Smooth muscle cell (in vitro differentiated cells): ENCODE measurements at regions not wholly inside any gene's neighbourhood (a gene's known extent, or its start where the extent isn't known, plus 50 kb on each side); places are given as distances from the start of the nearest gene placed in this dataset. TPM values are rescaled to one million over a fixed set of nuclear protein-coding genes. Genes with fewer than 3 reads are reported as not detected.

Experiments used
- DNase-seq: peaks from one replicate; lab custom pipeline; 2025; ENCODE audit not compliant: unreplicated experiment; lab: John Stamatoyannopoulos, UW
- H2AFZ ChIP-seq: fragments of 200-600 bp; sonication (generic); 2 replicates; pipeline ENCODE4 v1.6.0; 2016; ENCODE audit warnings: antibody characterized with exemption, low read depth, mild to moderate bottlenecking
- H3F3A ChIP-seq: fragments of 200-600 bp; sonication (generic); 2 replicates; pipeline ENCODE4 v1.6.0; 2017; ENCODE audit warnings: antibody characterized with exemption, low read depth
- H3K27ac ChIP-seq: fragments of 200-600 bp; sonication (generic); 2 replicates; pipeline ENCODE4 v1.5.1; 2016; ENCODE audit warnings: low read depth, mild to moderate bottlenecking
- H3K27me3 ChIP-seq: fragments of 200-600 bp; sonication (generic); 2 replicates; pipeline ENCODE4 v1.6.1; 2016; ENCODE audit warnings: low read depth, mild to moderate bottlenecking
- H3K36me3 ChIP-seq: fragments of 200-600 bp; sonication (generic); 2 replicates; pipeline ENCODE4 v1.5.1; 2016; ENCODE audit warnings: low read depth
- H3K4me1 ChIP-seq: fragments of 200-600 bp; sonication (generic); 2 replicates; pipeline ENCODE4 v1.5.1; 2016; ENCODE audit warnings: low read depth
- H3K4me2 ChIP-seq: fragments of 200-600 bp; sonication (generic); 2 replicates; pipeline ENCODE4 v1.6.0; 2016; ENCODE audit warnings: mild to moderate bottlenecking
- H3K4me3 ChIP-seq: fragments of 200-600 bp; sonication (generic); 2 replicates; pipeline ENCODE4 v1.5.1; 2016; ENCODE audit warnings: mild to moderate bottlenecking
- H3K79me2 ChIP-seq: fragments of 200-600 bp; sonication (generic); 2 replicates; pipeline ENCODE4 v1.6.0; 2016; ENCODE audit warnings: low read depth, mild to moderate bottlenecking
- H3K9ac ChIP-seq: fragments of 200-600 bp; sonication (generic); 2 replicates; pipeline ENCODE4 v1.6.0; 2016; ENCODE audit warnings: low read depth
- H3K9me3 ChIP-seq: fragments of 200-600 bp; sonication (generic); replicated peaks from 2 replicates; pipeline ENCODE4 v1.5.1; 2016; ENCODE audit warnings: low read depth
- H4K20me1 ChIP-seq: fragments of 200-600 bp; sonication (generic); 2 replicates; pipeline ENCODE4 v1.6.0; 2016; ENCODE audit warnings: low read depth
- CTCF ChIP-seq: fragments of 200-600 bp; sonication (generic); IDR thresholded peaks from 2 replicates; pipeline ENCODE4 v1.5.1; 2017; ENCODE audit warnings: borderline replicate concordance, mild to moderate bottlenecking, antibody characterized with exemption; ENCODE audit not compliant: insufficient read depth, poor library complexity, severe bottlenecking
- WGBS: methylation state at CpG from one replicate; pipeline ENCODE4 v1.1.7; 2016; ENCODE audit warnings: low lambda C conversion rate; 5-methylcytosine and 5-hydroxymethylcytosine counted together
- microRNA-seq: library from miRNA; unstranded; fragments of <30 nt; microRNA quantifications from one replicate; pipeline ENCODE4, GENCODE V29; 2016; ENCODE audit warnings: borderline number of aligned reads
- small RNA-seq: library from RNA; depleted of rRNA; stranded (forward); fragments of <200 nt; gene quantifications from one replicate; pipeline ENCODE3, GENCODE V24; 2014

GRCh38 chr7:93632371-93632770 lies 57.8 kb upstream of the CALCR start:
- Histone ChIP-seq H3F3A (no peaks in the 10 kb centered on the region), H3K9ac (no peak overlapping the region), H2AFZ (no peak overlapping the region), H3K4me2 (no peak overlapping the region), H3K4me3 (no peak overlapping the region), H3K27me3 (no peaks in the 10 kb centered on the region), H4K20me1 (no peaks in the 10 kb centered on the region), H3K4me1 (no peaks in the 10 kb centered on the region), H3K79me2 (no peaks in the 10 kb centered on the region), H3K9me3 (no peaks in the 10 kb centered on the region), H3K36me3 (no peaks in the 10 kb centered on the region), H3K27ac (no peak overlapping the region)
- 89% methylated on average over 1 of the region's 1 CpG for WGBS
- no peak for TF ChIP-seq CTCF
- no peak for DNase-seq

GRCh38 chr7:93629291-93629801 lies 54.8 kb upstream of the CALCR start:
- no peaks in the 10 kb centered on the region for H3K4me1 ChIP-seq
- 62% methylated on average over 2 of the region's 2 CpGs for WGBS
- no peak overlapping the region for H3K4me3 ChIP-seq
- no peak for TF ChIP-seq CTCF
- H2AFZ ChIP-seq, result no peak overlapping the region
- H3K4me2 ChIP-seq, result no peak overlapping the region
- no peaks in the 10 kb centered on the region for H3K79me2 ChIP-seq
- DNase-seq, result no peak
- no peaks in the 10 kb centered on the region for H3K27me3 ChIP-seq
- H3K27ac ChIP-seq, result no peak overlapping the region
- no peaks in the 10 kb centered on the region for H3F3A ChIP-seq
- H3K9me3 ChIP-seq, result no peaks in the 10 kb centered on the region
- no peaks in the 10 kb centered on the region for H3K36me3 ChIP-seq
- H4K20me1 ChIP-seq, result no peaks in the 10 kb centered on the region
- H3K9ac ChIP-seq, result no peak overlapping the region

GRCh38 chr7:93626869-93627268 lies 52.3 kb upstream of the CALCR start:
- H3K9me3 ChIP-seq, result no peaks in the 10 kb centered on the region
- H2AFZ ChIP-seq, result no peak overlapping the region
- H3K79me2 ChIP-seq, result no peaks in the 10 kb centered on the region
- H3K4me2 ChIP-seq, result no peak overlapping the region
- no peaks in the 10 kb centered on the region for H3K4me1 ChIP-seq
- H4K20me1 ChIP-seq, result no peaks in the 10 kb centered on the region
- no peak for TF ChIP-seq CTCF
- WGBS, result 86% methylated on average over 1 of the region's 1 CpG
- no peaks in the 10 kb centered on the region for H3K36me3 ChIP-seq
- no peak overlapping the region for H3K9ac ChIP-seq
- no peak for DNase-seq
- no peak overlapping the region for H3K27ac ChIP-seq
- H3K27me3 ChIP-seq, result no peaks in the 10 kb centered on the region
- H3F3A ChIP-seq, result no peaks in the 10 kb centered on the region
- no peak overlapping the region for H3K4me3 ChIP-seq

Small RNAs in the stretch of these regions (microRNA-seq; reads per million reads assigned to microRNA genes)
- not detected for gene MIR4652

Small RNAs in the stretch of these regions (small RNA-seq; reads per million reads assigned to genes)
- gene AC002075.2 (not detected), gene MIR4652 (not detected)
